Left lung (tissue), 4 donors: ENCODE measurements at regions not wholly inside any gene's neighbourhood (a gene's known extent, or its start where the extent isn't known, plus 50 kb on each side); places are given as distances from the start of the nearest gene placed in this dataset.

Experiments
- ATAC-seq: fragments of 200-7000 bp; cut with Tn5 transposase; one replicate; pipeline ENCODE4 v1.9.1; 2020; ENCODE audit warnings: moderate library complexity
- DNase-seq, 4 donors: peaks; one replicate each; pipeline ENCODE4 v3.0.0-alpha.2; 2013 to 2020
- H3K27ac ChIP-seq, 2 donors: fragments of 200-600 bp; sonication (generic) in 1 of 2; one replicate each; pipeline versions ENCODE4 v1.5.0 to v1.8.0; 2020 to 2021
- H3K27me3 ChIP-seq, 2 donors: fragments of 200-600 bp; sonication (generic) in 1 of 2; one replicate each; pipeline versions ENCODE4 v1.5.0 to v1.8.0; 2020 to 2021
- H3K36me3 ChIP-seq, 2 donors: fragments of 200-600 bp; sonication (generic) in 1 of 2; one replicate each; pipeline versions ENCODE4 v1.5.0 to v1.8.0; 2020 to 2021
- H3K4me1 ChIP-seq, 2 donors: fragments of 200-600 bp; one replicate each; pipeline ENCODE4 v1.8.0; 2021
- H3K4me3 ChIP-seq, 2 donors: fragments of 200-600 bp; sonication (generic) in 1 of 2; one replicate each; pipeline versions ENCODE4 v1.5.0 to v1.8.0; 2020 to 2021; ENCODE audit warnings: mild to moderate bottlenecking in 1 of 2
- H3K9me3 ChIP-seq, 2 donors: fragments of 200-600 bp; sonication (generic) in 1 of 2; one replicate each; pipeline versions ENCODE4 v1.5.0 to v1.8.0; 2020 to 2021
- CTCF ChIP-seq, 2 donors: fragments of 200-600 bp; sonication (generic) in 1 of 2; IDR thresholded peaks; one replicate each; pipeline versions ENCODE4 v1.5.0 to v1.8.0; 2021; ENCODE audit warnings: antibody characterized with exemption in 2 of 2
- intact Hi-C, 2 donors: fragments of 100-400 bp; cut with DNase I; formaldehyde crosslinking; loops; one replicate each; pipeline versions ENCODE4 v1.11.2 to v1.14.2; 2022
- donor health status: DM: no; HTN: yes; CAD: no.
- donor health status: DM: no; HTN: no; CAD: no.

GRCh38 chr14:94681300-94682060 is 69.3 kb downstream of the SERPINA3 start:
- intact Hi-C loops: loop anchor here in 1 of 2 donors (10.0 kb wide), 1 partner anchor 753 kb away; no protein-coding TSS in a partner anchor
- no peaks in the 10 kb centered on the region for H3K4me1 ChIP-seq
- H3K27ac ChIP-seq: no peak overlapping the region
- no peak for TF ChIP-seq CTCF (IDR thresholded peaks at IDR 0.05)
- DNase-seq (peak in 1 of 4 donors; percentile 31), ATAC-seq (peak; percentile 60)
- H3K36me3 ChIP-seq: no peaks in the 10 kb centered on the region
- no peaks in the 10 kb centered on the region for H3K9me3 ChIP-seq
- H3K4me3 ChIP-seq: no peak overlapping the region
- peaks cover 0 to 18% of the 10 kb centered on the region in 2 donors for H3K27me3 ChIP-seq

GRCh38 chr14:94680862-94681288 is 68.7 kb downstream of the SERPINA3 start:
- ATAC-seq (no peak), DNase-seq (peak in 1 of 4 donors; percentile 4)
- H3K9me3 ChIP-seq: no peaks in the 10 kb centered on the region
- H3K27ac ChIP-seq: no peak overlapping the region
- peaks cover 0 to 18% of the 10 kb centered on the region in 2 donors for H3K27me3 ChIP-seq
- H3K36me3 ChIP-seq: no peaks in the 10 kb centered on the region
- no peak for TF ChIP-seq CTCF (IDR thresholded peaks at IDR 0.05)
- no peaks in the 10 kb centered on the region for H3K4me1 ChIP-seq
- no peak overlapping the region for H3K4me3 ChIP-seq
- intact Hi-C loops: loop anchor here in 1 of 2 donors (10.0 kb wide), 1 partner anchor 754 kb away; no protein-coding TSS in a partner anchor

- Histone ChIP-seq H3K36me3 (no peaks in the 10 kb centered on the region), H3K9me3 (no peaks in the 10 kb centered on the region), H3K4me3 (no peak overlapping the region), H3K4me1 (no peaks in the 10 kb centered on the region), H3K27ac (no peak overlapping the region), H3K27me3 (peaks cover 0 to 18% of the 10 kb centered on the region in 2 donors)
- ATAC-seq: no peak
- intact Hi-C loops: loop anchor here in 1 of 2 donors (10.0 kb wide), 1 partner anchor 755 kb away; no protein-coding TSS in a partner anchor
- TF ChIP-seq CTCF (IDR thresholded peaks at IDR 0.05): no peak
- DNase-seq: peak in 1 of 4 donors; percentile 27
These were observed 68.0 kb downstream of the SERPINA3 start for GRCh38 chr14:94679937-94680861.

GRCh38 chr14:94679106-94679810 is 67.1 kb downstream of the SERPINA3 start:
- no peak overlapping the region for H3K4me3 ChIP-seq
- H3K36me3 ChIP-seq: no peaks in the 10 kb centered on the region
- intact Hi-C loops: no loop called here
- TF ChIP-seq CTCF (IDR thresholded peaks at IDR 0.05): no peak
- no peak for ATAC-seq
- H3K27ac ChIP-seq: no peak overlapping the region
- H3K4me1 ChIP-seq: no peaks in the 10 kb centered on the region
- peak in 2 of 4 donors; percentile 7 to 8 for DNase-seq
- no peaks in the 10 kb centered on the region for H3K9me3 ChIP-seq
- peaks cover 0 to 18% of the 10 kb centered on the region in 2 donors for H3K27me3 ChIP-seq
